GM20431 (cell line): ENCODE measurements at regions not wholly inside any gene's neighbourhood (a gene's known extent, or its start where the extent isn't known, plus 50 kb on each side); places are given as distances from the start of the nearest gene placed in this dataset.

Experiments used
- in situ Hi-C: fragments of 300-500 bp; cut with MseI, MboI; formaldehyde crosslinking; loops from one replicate; pipeline ENCODE4 v1.15.0; 2020; ENCODE audit warnings: low sequenced_read_pairs; ENCODE audit not compliant: unreplicated experiment

GRCh38 chr5:54829676-54830535 is 155.5 kb downstream of the ESM1 start:
- in situ Hi-C loops: no loop called here

- in situ Hi-C loops: no loop called here
Observed at GRCh38 chr5:54829102-54829501, 156.3 kb downstream of the ESM1 start.

GRCh38 chr5:54828151-54828550 is 157.2 kb downstream of the ESM1 start:
- in situ Hi-C loops: no loop called here

GRCh38 chr5:54825005-54825404 is 160.4 kb downstream of the ESM1 start:
- in situ Hi-C loops: no loop called here

- in situ Hi-C loops: no loop called here
Observed at GRCh38 chr5:54823006-54823405, 162.4 kb downstream of the ESM1 start.

GRCh38 chr5:54822324-54822687 is 163.1 kb downstream of the ESM1 start:
- in situ Hi-C loops: no loop called here

- in situ Hi-C loops: no loop called here
Observed at GRCh38 chr5:54821445-54822323, 163.7 kb downstream of the ESM1 start.

- in situ Hi-C loops: no loop called here
Observed at GRCh38 chr5:54820346-54821134, 164.9 kb downstream of the ESM1 start.

- in situ Hi-C loops: no loop called here
Observed at GRCh38 chr5:54807421-54807820, 178.0 kb downstream of the ESM1 start.

GRCh38 chr5:54804521-54804920 is 180.9 kb downstream of the ESM1 start:
- in situ Hi-C loops: no loop called here

GRCh38 chr5:54804086-54804485 is 181.3 kb downstream of the ESM1 start:
- in situ Hi-C loops: no loop called here

GRCh38 chr5:54803471-54804011 is 181.9 kb downstream of the ESM1 start:
- in situ Hi-C loops: no loop called here

- in situ Hi-C loops: no loop called here
Observed at GRCh38 chr5:54799645-54800044, 185.7 kb downstream of the ESM1 start.

- in situ Hi-C loops: no loop called here
Observed at GRCh38 chr5:54795777-54796176, 189.6 kb downstream of the ESM1 start.

- in situ Hi-C loops: no loop called here
Observed at GRCh38 chr5:54795284-54795683, 190.1 kb downstream of the ESM1 start.

GRCh38 chr5:54794135-54794975 is 191.0 kb downstream of the ESM1 start:
- in situ Hi-C loops: no loop called here

GRCh38 chr5:54793468-54794134 is 191.8 kb downstream of the ESM1 start:
- in situ Hi-C loops: no loop called here

- in situ Hi-C loops: no loop called here
Observed at GRCh38 chr5:54792611-54793404, 192.6 kb downstream of the ESM1 start.
